Right lobe of liver (tissue), 4 donors: ENCODE measurements at regions not wholly inside any gene's neighbourhood (a gene's known extent, or its start where the extent isn't known, plus 50 kb on each side); places are given as distances from the start of the nearest gene placed in this dataset.

ENCODE experiments used
- CTCF ChIP-seq, 4 donors: fragments of 200-600 bp in 3 of 4; fragments of 450-650 bp in 1 of 4; IDR thresholded peaks; one replicate each; pipeline versions ENCODE4 v1.5.1 to v1.8.0; 2016 to 2022; ENCODE audit warnings: antibody characterized with exemption in 4 of 4, mild to moderate bottlenecking in 2 of 4
- POLR2A ChIP-seq: fragments of 450-650 bp; IDR thresholded peaks from one replicate; pipeline ENCODE4 v1.6.1; 2017; ENCODE audit warnings: antibody characterized with exemption, mild to moderate bottlenecking
- donor health status: DM: no; HTN: no; CAD: no.
- donor health status: DM: no; HTN: no; CAD: no.
- donor health status: DM: no; HTN: yes; CAD: no.

GRCh38 chr7:123273185-123273584, 73.4 kb upstream of the SLC13A1 start:
- TF ChIP-seq POLR2A (no peak), CTCF (IDR thresholded peaks at IDR 0.05) (no peak)
